Mesothelial cell of epicardium (in vitro differentiated cells): ENCODE measurements at regions not wholly inside any gene's neighbourhood (a gene's known extent, or its start where the extent isn't known, plus 50 kb on each side); places are given as distances from the start of the nearest gene placed in this dataset.

Experiments
- DNase-seq, 2 experiments: peaks; one replicate each; pipeline ENCODE4 v3.0.0; 2021; ENCODE audit warnings: low spot score in 2 of 2; ENCODE audit not compliant: unreplicated experiment in 2 of 2
- H3K27ac Mint-ChIP-seq: 2 replicates; pipeline ENCODE4 v1.8.0; 2021; ENCODE audit warnings: mixed read lengths
- H3K27me3 Mint-ChIP-seq: 2 replicates; pipeline ENCODE4 v1.8.0; 2021; ENCODE audit warnings: low read depth, mixed read lengths
- H3K36me3 Mint-ChIP-seq: 2 replicates; pipeline ENCODE4 v1.8.0; 2021; ENCODE audit warnings: mixed read lengths
- H3K4me1 Mint-ChIP-seq: 2 replicates; pipeline ENCODE4 v1.8.0; 2021; ENCODE audit warnings: mixed read lengths
- H3K4me3 Mint-ChIP-seq: 2 replicates; pipeline ENCODE4 v1.8.0; 2021; ENCODE audit warnings: mild to moderate bottlenecking, moderate library complexity, mixed read lengths
- H3K9me3 Mint-ChIP-seq: 2 replicates; pipeline ENCODE4 v1.8.0; 2021; ENCODE audit warnings: mixed read lengths
- TF ChIP-seq, protein P1 (sequence below): fragments of 200-600 bp; sonication (generic); IDR thresholded peaks from one replicate; pipeline ENCODE4 v1.5.0; 2021; ENCODE audit warnings: antibody characterized with exemption; ENCODE audit not compliant: unreplicated experiment

DNA sequence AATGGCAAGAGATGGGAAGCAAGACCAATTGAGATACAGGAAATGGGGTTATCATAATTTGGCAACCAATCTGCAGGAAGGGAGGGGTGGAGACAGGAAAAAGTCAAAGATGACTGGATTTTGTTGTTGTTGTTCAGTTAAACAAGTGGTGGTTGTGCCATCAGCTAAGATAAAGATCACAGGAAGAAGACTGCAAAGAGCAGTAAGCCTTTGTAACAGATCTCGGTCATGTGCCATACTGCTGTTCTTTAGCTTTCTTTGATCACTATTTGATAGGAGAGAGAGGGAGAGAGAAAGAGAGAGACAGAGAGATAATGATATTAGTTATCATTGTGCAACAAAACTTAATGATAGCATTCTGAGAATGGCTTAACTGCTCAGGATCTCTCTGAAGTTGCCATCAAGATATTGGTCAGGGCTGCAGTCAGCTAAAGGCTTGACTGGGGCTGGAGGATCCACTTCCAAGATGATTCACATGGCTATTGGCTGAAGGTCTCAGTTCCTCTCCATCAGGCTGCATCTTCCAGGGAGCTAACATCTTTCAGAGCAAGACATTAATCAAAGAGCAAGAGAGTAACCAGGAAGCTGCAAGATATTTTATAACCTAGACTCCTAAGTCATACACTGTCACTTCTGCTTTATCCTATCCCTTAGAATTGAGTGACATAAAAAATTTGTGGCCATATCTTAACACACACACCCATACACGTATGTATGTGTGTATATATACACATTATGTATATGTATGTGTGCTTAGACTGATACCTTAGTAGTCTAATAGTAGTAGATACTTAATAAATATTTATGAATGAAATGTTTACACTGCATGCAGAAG is 405.0 kb downstream of the SHISA9 start:
- Mint-ChIP-seq H3K36me3 (no peaks in the 10 kb centered on the region), H3K4me3 (no peak overlapping the region), H3K9me3 (no peaks in the 10 kb centered on the region), H3K4me1 (no peaks in the 10 kb centered on the region), H3K27ac (no peak overlapping the region), H3K27me3 (peaks cover 6% of the 10 kb centered on the region)
- DNase-seq = no peak
- TF ChIP-seq, protein P1, sequence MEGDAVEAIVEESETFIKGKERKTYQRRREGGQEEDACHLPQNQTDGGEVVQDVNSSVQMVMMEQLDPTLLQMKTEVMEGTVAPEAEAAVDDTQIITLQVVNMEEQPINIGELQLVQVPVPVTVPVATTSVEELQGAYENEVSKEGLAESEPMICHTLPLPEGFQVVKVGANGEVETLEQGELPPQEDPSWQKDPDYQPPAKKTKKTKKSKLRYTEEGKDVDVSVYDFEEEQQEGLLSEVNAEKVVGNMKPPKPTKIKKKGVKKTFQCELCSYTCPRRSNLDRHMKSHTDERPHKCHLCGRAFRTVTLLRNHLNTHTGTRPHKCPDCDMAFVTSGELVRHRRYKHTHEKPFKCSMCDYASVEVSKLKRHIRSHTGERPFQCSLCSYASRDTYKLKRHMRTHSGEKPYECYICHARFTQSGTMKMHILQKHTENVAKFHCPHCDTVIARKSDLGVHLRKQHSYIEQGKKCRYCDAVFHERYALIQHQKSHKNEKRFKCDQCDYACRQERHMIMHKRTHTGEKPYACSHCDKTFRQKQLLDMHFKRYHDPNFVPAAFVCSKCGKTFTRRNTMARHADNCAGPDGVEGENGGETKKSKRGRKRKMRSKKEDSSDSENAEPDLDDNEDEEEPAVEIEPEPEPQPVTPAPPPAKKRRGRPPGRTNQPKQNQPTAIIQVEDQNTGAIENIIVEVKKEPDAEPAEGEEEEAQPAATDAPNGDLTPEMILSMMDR = no peak

DNA sequence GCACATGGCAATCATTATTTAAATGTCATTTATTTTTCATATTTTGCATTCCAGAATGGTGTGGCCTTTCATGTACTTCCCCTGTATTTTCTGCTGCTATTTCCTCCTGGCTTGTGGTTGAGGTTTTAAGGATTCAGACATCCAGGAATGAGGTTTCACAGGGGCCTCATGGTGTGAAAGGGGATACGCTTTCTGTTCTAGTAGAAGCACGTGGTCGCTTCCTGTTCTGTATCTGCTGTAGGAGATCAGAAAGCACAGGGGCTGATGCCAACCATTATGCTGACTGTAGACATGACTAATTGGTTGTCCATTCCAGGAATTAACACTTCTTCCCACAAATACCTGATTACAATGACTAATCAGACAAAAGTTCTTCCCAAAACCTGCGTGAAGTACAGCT is 405.9 kb downstream of the SHISA9 start:
- Mint-ChIP-seq H3K9me3 (no peaks in the 10 kb centered on the region), H3K36me3 (no peaks in the 10 kb centered on the region), H3K4me1 (no peaks in the 10 kb centered on the region), H3K27me3 (peaks cover 4% of the 10 kb centered on the region), H3K27ac (no peak overlapping the region), H3K4me3 (no peak overlapping the region)
- TF ChIP-seq, protein P1 = no peak
- DNase-seq = no peak

DNA sequence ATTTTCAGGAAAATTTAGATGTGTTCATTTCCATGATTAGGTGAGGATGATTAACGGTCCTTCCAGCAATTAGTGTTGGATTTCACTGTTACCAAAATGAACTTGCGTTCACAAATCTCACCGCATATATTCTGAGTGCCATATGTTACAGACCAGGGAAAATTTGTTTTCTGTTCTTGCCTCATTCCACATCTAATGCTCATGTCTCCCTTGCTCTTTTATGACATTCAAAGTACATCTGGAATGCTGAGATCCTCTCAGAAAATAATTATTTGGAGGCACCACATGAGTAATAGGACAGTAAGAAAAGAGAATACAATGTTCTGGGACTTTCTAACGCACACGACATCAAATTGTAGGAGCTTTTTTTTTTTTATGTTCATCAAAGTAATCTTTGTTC is 406.5 kb downstream of the SHISA9 start:
- Mint-ChIP-seq H3K9me3 (no peaks in the 10 kb centered on the region), H3K36me3 (no peaks in the 10 kb centered on the region), H3K27me3 (no peaks in the 10 kb centered on the region), H3K27ac (no peak overlapping the region), H3K4me3 (no peak overlapping the region), H3K4me1 (no peaks in the 10 kb centered on the region)
- TF ChIP-seq, protein P1 = no peak
- DNase-seq = no peak

DNA sequence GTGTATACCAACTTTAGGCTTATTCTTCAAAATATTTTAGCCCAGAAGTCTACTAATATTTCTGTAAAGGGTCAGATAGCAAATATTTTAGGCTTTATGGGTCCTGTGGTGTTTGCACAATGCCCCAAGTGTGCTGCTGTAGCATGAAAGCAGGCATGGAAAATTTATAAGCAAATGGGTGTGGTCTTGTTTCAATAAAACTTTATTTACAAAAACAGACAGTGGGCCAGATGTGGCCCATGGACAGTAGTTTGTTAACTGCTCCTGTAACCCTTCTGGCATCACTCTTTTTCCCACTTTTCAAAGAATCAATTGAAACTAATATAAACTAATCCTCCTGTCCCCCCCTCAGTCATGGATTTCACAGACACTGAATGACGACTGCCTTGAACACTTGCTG is 410.7 kb downstream of the SHISA9 start:
- Mint-ChIP-seq H3K4me1 (no peaks in the 10 kb centered on the region), H3K36me3 (no peaks in the 10 kb centered on the region), H3K27me3 (peaks cover 2% of the 10 kb centered on the region), H3K27ac (no peak overlapping the region), H3K4me3 (no peak overlapping the region), H3K9me3 (no peaks in the 10 kb centered on the region)
- DNase-seq = no peak
- TF ChIP-seq, protein P1 = no peak

DNA sequence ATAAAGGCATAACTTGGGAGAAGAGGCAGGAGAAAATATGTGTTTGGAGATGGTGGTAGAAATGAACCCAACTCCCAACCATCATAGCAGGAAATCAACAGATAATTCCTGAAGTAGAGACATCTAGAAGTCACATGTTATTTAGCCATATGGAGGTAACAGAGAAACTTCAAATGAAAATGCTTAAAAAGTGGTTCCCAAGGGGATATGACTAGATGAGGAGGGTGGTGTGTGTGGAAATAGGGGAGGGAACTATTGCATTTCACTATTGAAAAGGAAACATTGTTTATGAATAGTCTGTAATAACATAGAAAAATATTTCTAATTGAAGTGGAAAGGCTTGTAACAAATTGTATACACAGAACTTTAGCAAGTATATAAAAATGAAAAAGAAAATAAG is 412.0 kb downstream of the SHISA9 start:
- H3K4me1 Mint-ChIP-seq = no peaks in the 10 kb centered on the region
- H3K36me3 Mint-ChIP-seq = no peaks in the 10 kb centered on the region
- H3K27me3 Mint-ChIP-seq = peaks cover 2% of the 10 kb centered on the region
- H3K4me3 Mint-ChIP-seq = no peak overlapping the region
- DNase-seq = no peak
- no peak overlapping the region for H3K27ac Mint-ChIP-seq
- H3K9me3 Mint-ChIP-seq = no peaks in the 10 kb centered on the region
- TF ChIP-seq, protein P1 = no peak

DNA sequence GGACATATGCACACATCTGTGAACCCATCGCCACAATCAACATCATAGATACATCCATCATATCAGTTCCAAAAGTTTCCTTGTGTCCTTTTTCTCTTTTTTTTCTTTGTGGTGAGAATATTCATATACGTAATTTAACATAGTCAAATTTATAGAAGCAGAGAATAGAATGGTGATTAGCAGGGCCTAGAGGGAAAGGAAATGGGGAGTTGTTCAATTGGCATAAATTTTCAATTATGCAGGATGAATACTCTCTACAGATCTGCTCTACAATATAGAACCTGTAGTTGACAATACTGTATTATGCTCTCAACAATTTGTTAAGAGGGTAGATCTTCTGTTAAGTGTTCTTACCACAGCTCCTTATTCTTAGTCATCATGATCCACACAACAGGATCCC is 413.2 kb downstream of the SHISA9 start:
- no peak overlapping the region for H3K27ac Mint-ChIP-seq
- H3K4me1 Mint-ChIP-seq = no peaks in the 10 kb centered on the region
- no peaks in the 10 kb centered on the region for H3K9me3 Mint-ChIP-seq
- DNase-seq = no peak
- no peak overlapping the region for H3K4me3 Mint-ChIP-seq
- TF ChIP-seq, protein P1 = no peak
- H3K36me3 Mint-ChIP-seq = no peaks in the 10 kb centered on the region
- H3K27me3 Mint-ChIP-seq = peaks cover 2% of the 10 kb centered on the region
